ENCODE measurements at regions not wholly inside any gene's neighbourhood (a gene's known extent, or its start where the extent isn't known, plus 50 kb on each side); places are given as distances from the start of the nearest gene placed in this dataset.

DNA sequence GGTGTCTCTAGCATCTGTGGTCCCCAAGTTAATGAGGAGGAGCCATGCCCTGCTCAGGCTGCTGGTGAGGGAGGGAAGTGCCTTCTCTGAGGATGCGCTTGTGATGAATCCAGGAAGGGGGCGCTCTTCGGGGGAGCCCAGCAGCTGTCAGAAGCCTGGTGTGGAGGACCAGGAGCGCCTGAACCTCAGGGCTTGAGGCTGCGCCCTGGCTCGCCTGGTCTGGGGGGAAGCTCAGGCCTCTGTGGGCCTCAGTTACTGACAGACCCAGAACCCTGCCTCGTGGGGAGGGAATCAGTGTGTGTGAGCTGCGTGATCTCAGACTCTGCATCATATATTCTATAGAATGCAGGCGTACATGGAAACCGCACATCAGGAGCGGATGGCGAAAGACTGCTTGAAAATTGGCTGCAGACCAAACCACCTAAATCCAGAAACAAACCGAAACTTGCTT lies 126.1 kb downstream of the SEC14L1 start:
- TF ChIP-seq, protein P1, sequence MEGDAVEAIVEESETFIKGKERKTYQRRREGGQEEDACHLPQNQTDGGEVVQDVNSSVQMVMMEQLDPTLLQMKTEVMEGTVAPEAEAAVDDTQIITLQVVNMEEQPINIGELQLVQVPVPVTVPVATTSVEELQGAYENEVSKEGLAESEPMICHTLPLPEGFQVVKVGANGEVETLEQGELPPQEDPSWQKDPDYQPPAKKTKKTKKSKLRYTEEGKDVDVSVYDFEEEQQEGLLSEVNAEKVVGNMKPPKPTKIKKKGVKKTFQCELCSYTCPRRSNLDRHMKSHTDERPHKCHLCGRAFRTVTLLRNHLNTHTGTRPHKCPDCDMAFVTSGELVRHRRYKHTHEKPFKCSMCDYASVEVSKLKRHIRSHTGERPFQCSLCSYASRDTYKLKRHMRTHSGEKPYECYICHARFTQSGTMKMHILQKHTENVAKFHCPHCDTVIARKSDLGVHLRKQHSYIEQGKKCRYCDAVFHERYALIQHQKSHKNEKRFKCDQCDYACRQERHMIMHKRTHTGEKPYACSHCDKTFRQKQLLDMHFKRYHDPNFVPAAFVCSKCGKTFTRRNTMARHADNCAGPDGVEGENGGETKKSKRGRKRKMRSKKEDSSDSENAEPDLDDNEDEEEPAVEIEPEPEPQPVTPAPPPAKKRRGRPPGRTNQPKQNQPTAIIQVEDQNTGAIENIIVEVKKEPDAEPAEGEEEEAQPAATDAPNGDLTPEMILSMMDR (IDR thresholded peaks at IDR 0.05): no peak
- TF ChIP-seq POLR2A (IDR thresholded peaks at IDR 0.05): no peak

All from transverse colon (tissue), 3 donors.